Mesothelial cell of epicardium (in vitro differentiated cells): ENCODE measurements at regions not wholly inside any gene's neighbourhood (a gene's known extent, or its start where the extent isn't known, plus 50 kb on each side); places are given as distances from the start of the nearest gene placed in this dataset. TPM values are rescaled to one million over a fixed set of nuclear protein-coding genes. Genes with fewer than 3 reads are reported as not detected.

Source experiments
- DNase-seq, 2 experiments: peaks; one replicate each; pipeline ENCODE4 v3.0.0; 2021; ENCODE audit warnings: low spot score in 2 of 2; ENCODE audit not compliant: unreplicated experiment in 2 of 2
- H3K27ac Mint-ChIP-seq: 2 replicates; pipeline ENCODE4 v1.8.0; 2021; ENCODE audit warnings: mixed read lengths
- H3K27me3 Mint-ChIP-seq: 2 replicates; pipeline ENCODE4 v1.8.0; 2021; ENCODE audit warnings: low read depth, mixed read lengths
- H3K36me3 Mint-ChIP-seq: 2 replicates; pipeline ENCODE4 v1.8.0; 2021; ENCODE audit warnings: mixed read lengths
- H3K4me1 Mint-ChIP-seq: 2 replicates; pipeline ENCODE4 v1.8.0; 2021; ENCODE audit warnings: mixed read lengths
- H3K4me3 Mint-ChIP-seq: 2 replicates; pipeline ENCODE4 v1.8.0; 2021; ENCODE audit warnings: mild to moderate bottlenecking, moderate library complexity, mixed read lengths
- H3K9me3 Mint-ChIP-seq: 2 replicates; pipeline ENCODE4 v1.8.0; 2021; ENCODE audit warnings: mixed read lengths
- CTCF ChIP-seq: fragments of 200-600 bp; sonication (generic); IDR thresholded peaks from one replicate; pipeline ENCODE4 v1.5.0; 2021; ENCODE audit warnings: antibody characterized with exemption; ENCODE audit not compliant: unreplicated experiment
- microRNA-seq: library from miRNA; unstranded; fragments of <30 nt; microRNA quantifications from one replicate; pipeline ENCODE4 v1.2.0, GENCODE V29; 2021; ENCODE audit warnings: inconsistent platforms, mixed read lengths

GRCh38 chr12:24011927-24012507, 62.5 kb upstream of the SOX5 start:
- Mint-ChIP-seq H3K27ac (no peak overlapping the region), H3K4me1 (peaks cover 3% of the 10 kb centered on the region), H3K9me3 (no peaks in the 10 kb centered on the region), H3K36me3 (no peaks in the 10 kb centered on the region), H3K4me3 (no peak overlapping the region), H3K27me3 (no peaks in the 10 kb centered on the region)
- no peak for DNase-seq
- no peak for TF ChIP-seq CTCF

GRCh38 chr12:24008166-24008565, 58.7 kb upstream of the SOX5 start:
- H3K9me3 Mint-ChIP-seq = no peaks in the 10 kb centered on the region
- no peaks in the 10 kb centered on the region for H3K36me3 Mint-ChIP-seq
- H3K27ac Mint-ChIP-seq = no peak overlapping the region
- H3K4me3 Mint-ChIP-seq = no peak overlapping the region
- H3K27me3 Mint-ChIP-seq = no peaks in the 10 kb centered on the region
- no peak for DNase-seq
- no peak for TF ChIP-seq CTCF
- no peaks in the 10 kb centered on the region for H3K4me1 Mint-ChIP-seq

Small RNA genes lying in the stretch of these regions (microRNA-seq; reads per million reads assigned to microRNA genes)
- not detected for gene MIR920
